ENCODE measurements at regions not wholly inside any gene's neighbourhood (a gene's known extent, or its start where the extent isn't known, plus 50 kb on each side); places are given as distances from the start of the nearest gene placed in this dataset.

GRCh38 chr2:177331466-177331997 lies 61.0 kb upstream of the AGPS start:
- H3K4me3 ChIP-seq = peak overlapping the region; percentile 22
- ATAC-seq (ENCODE audit: insufficient number of reproducible peaks, low FRiP score, low read depth) (no peak), DNase-seq (ENCODE audit: low spot score) (no peak)
- no peaks in the 10 kb centered on the region for H3K9me3 ChIP-seq
- H3K36me3 ChIP-seq = no peaks in the 10 kb centered on the region
- no peaks in the 10 kb centered on the region for H3K27me3 ChIP-seq (replicated peaks; ENCODE audit: insufficient read depth)
- H3K27ac ChIP-seq = peak overlapping the region in 1 of 2 donors; percentile 22
- TF ChIP-seq, protein P1, sequence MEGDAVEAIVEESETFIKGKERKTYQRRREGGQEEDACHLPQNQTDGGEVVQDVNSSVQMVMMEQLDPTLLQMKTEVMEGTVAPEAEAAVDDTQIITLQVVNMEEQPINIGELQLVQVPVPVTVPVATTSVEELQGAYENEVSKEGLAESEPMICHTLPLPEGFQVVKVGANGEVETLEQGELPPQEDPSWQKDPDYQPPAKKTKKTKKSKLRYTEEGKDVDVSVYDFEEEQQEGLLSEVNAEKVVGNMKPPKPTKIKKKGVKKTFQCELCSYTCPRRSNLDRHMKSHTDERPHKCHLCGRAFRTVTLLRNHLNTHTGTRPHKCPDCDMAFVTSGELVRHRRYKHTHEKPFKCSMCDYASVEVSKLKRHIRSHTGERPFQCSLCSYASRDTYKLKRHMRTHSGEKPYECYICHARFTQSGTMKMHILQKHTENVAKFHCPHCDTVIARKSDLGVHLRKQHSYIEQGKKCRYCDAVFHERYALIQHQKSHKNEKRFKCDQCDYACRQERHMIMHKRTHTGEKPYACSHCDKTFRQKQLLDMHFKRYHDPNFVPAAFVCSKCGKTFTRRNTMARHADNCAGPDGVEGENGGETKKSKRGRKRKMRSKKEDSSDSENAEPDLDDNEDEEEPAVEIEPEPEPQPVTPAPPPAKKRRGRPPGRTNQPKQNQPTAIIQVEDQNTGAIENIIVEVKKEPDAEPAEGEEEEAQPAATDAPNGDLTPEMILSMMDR (IDR thresholded peaks at IDR 0.05) = no peak
- peaks cover 3 to 6% of the 10 kb centered on the region in 2 donors for H3K4me1 ChIP-seq (ENCODE audit: control insufficient read depth in 1 of 2, low read depth in 2 of 2)

GRCh38 chr2:177332026-177332991 lies 60.3 kb upstream of the AGPS start:
- Histone ChIP-seq H3K27ac (peak overlapping the region; percentile 38 to 57), H3K36me3 (no peaks in the 10 kb centered on the region), H3K4me1 (ENCODE audit: control insufficient read depth in 1 of 2, low read depth in 2 of 2) (peaks cover 3 to 6% of the 10 kb centered on the region in 2 donors), H3K4me3 (peak overlapping the region; percentile 22), H3K27me3 (replicated peaks; ENCODE audit: insufficient read depth) (no peaks in the 10 kb centered on the region), H3K9me3 (no peaks in the 10 kb centered on the region)
- peak; percentile 62 for ATAC-seq (ENCODE audit: insufficient number of reproducible peaks, low FRiP score, low read depth)
- TF ChIP-seq, protein P1 (IDR thresholded peaks at IDR 0.05) = peak; percentile 58
- DNase-seq (ENCODE audit: low spot score) = no peak

DNA sequence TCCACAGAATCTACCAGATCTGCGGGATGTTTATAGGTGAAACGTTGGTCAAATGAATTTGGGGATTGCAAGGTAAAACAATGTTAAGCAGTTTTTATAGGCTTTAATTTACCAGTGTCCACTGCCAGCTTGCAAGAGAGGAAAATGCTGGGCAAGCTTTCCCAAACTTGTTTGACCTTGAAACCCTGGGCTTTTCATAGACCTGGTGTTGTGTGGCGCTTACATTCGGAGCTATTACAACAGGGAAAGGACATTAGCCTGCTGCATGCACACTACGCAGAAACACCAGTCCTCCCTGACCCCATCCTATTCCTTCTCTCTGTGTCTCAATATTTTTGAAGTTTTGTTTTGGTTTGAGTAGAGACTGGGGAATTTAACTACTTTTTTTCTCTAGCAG lies 59.6 kb upstream of the AGPS start:
- H3K36me3 ChIP-seq = no peaks in the 10 kb centered on the region
- peak overlapping the region; percentile 38 to 57 for H3K27ac ChIP-seq
- TF ChIP-seq, protein P1 (IDR thresholded peaks at IDR 0.05) = no peak
- no peaks in the 10 kb centered on the region for H3K9me3 ChIP-seq
- H3K27me3 ChIP-seq (replicated peaks; ENCODE audit: insufficient read depth) = no peaks in the 10 kb centered on the region
- H3K4me1 ChIP-seq (ENCODE audit: control insufficient read depth in 1 of 2, low read depth in 2 of 2) = peaks cover 3 to 6% of the 10 kb centered on the region in 2 donors
- ATAC-seq (ENCODE audit: insufficient number of reproducible peaks, low FRiP score, low read depth) (no peak), DNase-seq (ENCODE audit: low spot score) (no peak)
- H3K4me3 ChIP-seq = no peak overlapping the region

GRCh38 chr2:177334940-177335543 lies 57.5 kb upstream of the AGPS start:
- ATAC-seq (ENCODE audit: insufficient number of reproducible peaks, low FRiP score, low read depth) (peak; percentile 61), DNase-seq (ENCODE audit: low spot score) (no peak)

More at GRCh38 chr2:177334940-177335543, 57.5 kb upstream of the AGPS start:
- Histone ChIP-seq H3K36me3 (no peaks in the 10 kb centered on the region), H3K27ac (no peak overlapping the region), H3K4me3 (no peak overlapping the region), H3K9me3 (no peaks in the 10 kb centered on the region), H3K27me3 (replicated peaks; ENCODE audit: insufficient read depth) (no peaks in the 10 kb centered on the region), H3K4me1 (ENCODE audit: control insufficient read depth in 1 of 2, low read depth in 2 of 2) (peaks cover 3 to 6% of the 10 kb centered on the region in 2 donors)
- TF ChIP-seq, protein P1 (IDR thresholded peaks at IDR 0.05) = peak; percentile 93

Measured in thoracic aorta (tissue), 2 donors.